Myocyte (in vitro differentiated cells): ENCODE measurements at regions not wholly inside any gene's neighbourhood (a gene's known extent, or its start where the extent isn't known, plus 50 kb on each side); places are given as distances from the start of the nearest gene placed in this dataset.
"Not testable (repeated sequence)": the region's sequence is repeated elsewhere in the genome, so short reads cannot be mapped to it uniquely, and the experiment has no call there.

Source experiments
- DNase-seq: peaks from one replicate; pipeline ENCODE4 v3.0.0-alpha.2; 2012; ENCODE audit warnings: low read depth

GRCh38 chr12:46982629-46983392, 96.6 kb upstream of the PCED1B start:
- no peak for DNase-seq

DNA sequence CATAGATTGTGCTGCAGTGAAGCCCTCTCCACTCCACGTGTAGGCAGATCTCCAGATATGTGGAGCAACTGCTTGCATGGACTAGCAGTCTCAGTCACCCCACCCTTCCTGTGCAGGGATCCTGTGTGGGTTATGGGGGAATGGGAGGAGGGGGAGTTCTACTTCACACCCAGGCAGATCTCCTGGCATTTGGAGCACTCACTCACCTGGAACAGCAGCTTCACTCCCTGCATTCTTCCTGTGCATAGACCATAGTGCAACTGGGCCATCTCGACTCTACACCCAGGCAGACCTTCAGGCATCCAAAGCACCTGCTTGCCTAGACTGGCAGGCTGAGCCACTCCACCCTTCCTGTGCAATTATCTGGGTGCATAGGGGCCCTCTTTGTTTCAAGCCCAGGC, 96.0 kb upstream of the PCED1B start:
- no peak for DNase-seq

DNA sequence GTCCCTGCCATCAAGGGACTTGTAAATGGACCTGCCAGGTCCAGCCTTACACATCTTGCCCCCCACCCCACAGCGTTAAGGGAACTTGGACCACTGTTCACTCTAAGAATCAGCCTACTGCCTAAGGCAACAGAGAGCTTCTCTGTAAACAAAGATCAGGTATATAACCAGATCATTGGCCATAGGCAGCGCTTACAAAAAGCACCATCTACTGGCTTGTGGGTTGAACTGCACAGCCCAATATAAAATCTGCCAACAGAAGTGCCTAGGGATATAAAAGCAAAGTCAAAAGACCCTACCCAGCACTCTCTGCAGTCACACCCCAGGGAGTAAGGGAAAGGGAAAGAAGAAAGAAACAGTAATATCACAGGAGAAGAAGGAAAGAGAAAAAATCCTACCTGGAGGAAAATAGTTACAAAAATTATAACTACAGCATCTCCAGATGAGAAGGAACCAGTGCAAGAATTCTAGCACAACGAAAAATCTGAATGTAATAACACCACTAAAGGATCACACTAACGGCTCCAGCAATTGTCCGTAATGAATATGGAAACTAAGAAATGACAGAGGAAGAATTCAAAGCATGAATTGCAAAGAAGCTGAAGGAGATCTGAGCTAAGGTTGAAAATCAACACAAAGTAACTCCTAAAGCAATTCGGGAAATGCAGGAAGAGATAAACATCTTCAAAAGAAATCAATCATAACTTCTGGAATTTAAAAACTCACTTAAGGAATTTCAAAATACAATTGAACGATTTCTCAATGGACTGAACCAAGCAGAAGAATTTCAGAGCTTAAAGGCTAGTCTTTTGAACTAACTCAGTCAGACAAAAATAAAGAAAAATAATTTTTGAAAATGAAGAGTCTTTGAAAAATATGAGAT, 95.2 kb upstream of the PCED1B start:
- peak; percentile 79 for DNase-seq

GRCh38 chr12:46985816-46986215, 93.6 kb upstream of the PCED1B start:
- no peak for DNase-seq

- not testable (repeated sequence) for DNase-seq
Measured at GRCh38 chr12:46988122-46988521, 91.3 kb upstream of the PCED1B start.

GRCh38 chr12:46990211-46990610, 89.2 kb upstream of the PCED1B start:
- peak; percentile 10 for DNase-seq

DNA sequence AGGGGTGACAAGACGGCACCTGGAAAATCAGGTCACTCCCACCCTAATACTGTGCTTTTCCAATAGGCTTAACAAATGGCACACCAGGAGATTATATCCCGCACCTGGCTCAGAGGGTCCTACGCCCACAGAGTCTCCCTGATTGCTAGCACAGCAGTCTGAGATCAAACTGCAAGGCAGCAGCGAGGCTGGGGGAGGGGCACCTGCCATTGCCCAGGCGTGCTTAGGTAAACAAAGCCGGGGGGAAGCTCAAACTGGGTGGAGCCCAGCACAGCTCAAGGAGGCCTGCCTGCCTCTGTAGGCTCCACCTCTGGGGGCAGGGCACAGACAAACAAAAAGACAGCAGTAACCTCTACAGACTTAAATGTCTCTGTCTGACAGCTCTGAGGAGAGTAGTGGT, 87.4 kb upstream of the PCED1B start:
- not testable (repeated sequence) for DNase-seq

GRCh38 chr12:46998811-46999368, 80.5 kb upstream of the PCED1B start:
- DNase-seq, result peak; percentile 62

- no peak for DNase-seq
Measured at GRCh38 chr12:47004634-47005033, 74.8 kb upstream of the PCED1B start.

GRCh38 chr12:47007048-47007447, 72.4 kb upstream of the PCED1B start:
- no peak for DNase-seq

DNA sequence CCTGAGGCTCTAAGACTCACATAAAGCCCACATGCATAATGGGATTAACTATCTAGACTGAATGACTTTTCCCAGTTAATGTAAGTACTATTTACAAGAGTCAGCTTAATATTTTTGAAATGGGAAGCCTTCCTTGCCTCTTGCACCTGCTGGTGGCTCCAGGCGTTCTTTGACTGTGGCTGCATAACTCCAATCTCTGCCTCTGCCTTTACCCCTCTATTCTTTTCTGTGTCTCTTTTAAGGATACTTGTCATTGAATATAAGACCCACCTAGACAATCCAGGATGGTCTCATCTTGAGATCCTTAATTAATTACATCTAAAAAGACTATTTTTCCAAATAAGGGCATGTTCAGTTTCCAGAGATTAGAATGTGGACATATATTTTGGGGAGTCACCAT, 66.9 kb upstream of the PCED1B start:
- no peak for DNase-seq

GRCh38 chr12:47014474-47014873, 64.9 kb upstream of the PCED1B start:
- peak; percentile 27 for DNase-seq

DNA sequence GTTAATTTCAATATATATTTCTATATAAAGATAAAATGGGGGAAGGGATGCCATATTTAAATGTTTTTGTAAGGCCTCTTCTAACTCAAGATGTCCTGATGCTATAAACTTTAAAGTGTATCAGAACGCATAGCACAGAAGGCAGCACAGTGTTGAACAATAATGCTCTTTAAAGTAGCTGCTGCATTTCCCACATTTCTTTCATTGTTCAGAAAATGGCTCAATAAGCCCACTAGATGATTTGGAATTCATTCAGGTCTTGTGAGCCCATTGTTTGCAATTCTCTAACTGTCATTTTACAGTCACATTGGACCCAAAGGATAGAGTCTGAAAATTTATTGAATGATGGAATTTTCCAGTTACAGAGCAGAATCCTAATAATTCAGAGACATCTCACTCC, 64.0 kb upstream of the PCED1B start:
- no peak for DNase-seq

DNA sequence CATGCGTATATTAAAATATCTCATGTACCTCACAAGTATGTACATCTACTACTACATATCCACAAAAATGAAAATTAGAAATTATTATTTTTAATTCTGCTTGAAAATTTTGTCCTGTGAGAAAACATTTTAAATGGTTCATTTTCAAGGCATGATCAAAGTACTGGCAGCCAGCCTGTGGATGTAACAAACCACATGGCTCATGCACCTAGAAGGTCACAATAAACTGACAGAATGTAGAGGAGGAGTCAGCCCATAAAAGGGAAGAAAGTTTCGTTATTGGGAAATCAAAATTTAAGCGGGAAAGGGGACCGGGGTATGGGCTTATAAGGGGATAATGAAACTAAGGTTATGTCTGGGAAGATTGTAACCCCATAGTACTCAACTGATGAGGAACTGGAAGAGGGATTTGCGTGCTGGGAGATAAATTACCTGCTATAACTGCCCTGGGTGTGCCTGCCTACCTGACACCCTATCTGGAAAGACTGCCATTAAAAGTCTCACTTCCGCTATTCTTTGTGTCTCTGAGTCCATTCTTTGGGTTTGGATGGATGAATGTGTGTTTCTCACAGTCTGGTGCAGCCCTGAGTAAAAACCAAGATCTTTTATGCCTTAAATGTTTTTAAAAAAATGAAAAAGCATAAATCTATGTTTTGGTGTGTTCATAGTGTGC, 62.2 kb upstream of the PCED1B start:
- no peak for DNase-seq

DNA sequence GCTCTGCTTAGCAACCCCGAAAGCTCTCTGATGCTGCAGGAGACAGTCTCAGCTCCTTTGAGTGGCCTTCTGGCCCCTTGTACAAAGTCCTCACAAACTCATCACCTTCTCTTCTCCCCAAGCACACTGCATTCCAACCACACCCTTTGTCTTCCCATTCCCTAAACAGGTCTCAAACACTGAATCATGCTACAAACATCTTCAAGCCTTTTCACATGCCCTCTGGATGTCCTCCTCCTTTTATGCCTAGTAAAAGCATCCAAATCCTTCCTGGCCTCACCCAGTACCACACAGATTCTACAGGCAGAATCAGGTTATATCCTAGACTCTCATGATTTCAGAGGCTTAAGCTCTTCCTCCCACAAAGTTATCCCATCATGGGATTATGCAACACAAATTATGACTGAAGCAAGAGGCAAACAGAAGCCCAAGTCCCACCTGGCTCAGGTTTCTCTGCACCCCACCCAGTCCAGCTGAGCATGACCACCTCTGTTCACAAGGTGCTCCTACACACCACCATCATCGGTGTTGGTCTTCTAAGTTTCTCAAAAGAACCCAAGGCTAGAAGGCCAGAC, 61.4 kb upstream of the PCED1B start:
- peak; percentile 53 for DNase-seq

GRCh38 chr12:47020211-47020821, 59.1 kb upstream of the PCED1B start:
- DNase-seq, result no peak

- DNase-seq, result peak; percentile 80
Measured at GRCh38 chr12:47021298-47021697, 58.1 kb upstream of the PCED1B start.

DNA sequence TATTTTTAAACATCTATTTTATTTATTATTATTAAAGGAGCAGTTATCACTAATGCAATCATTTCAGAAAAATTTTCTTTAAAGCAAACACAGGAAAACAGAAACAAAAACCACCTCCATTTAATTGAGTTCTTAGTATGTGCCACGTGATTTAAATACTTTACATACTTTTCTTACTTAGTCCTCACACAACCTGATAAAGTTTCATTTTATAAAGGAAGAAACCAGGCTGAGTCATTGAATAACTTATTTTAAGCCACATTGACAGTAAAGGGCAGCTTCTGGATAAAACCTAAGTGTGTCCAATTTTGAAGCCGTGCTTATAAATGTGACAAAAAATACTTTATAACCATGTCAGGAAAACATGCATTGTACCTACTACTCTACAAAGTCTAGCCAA, 57.1 kb upstream of the PCED1B start:
- DNase-seq, result peak; percentile 47

- DNase-seq, result no peak
Measured at GRCh38 chr12:47023311-47023710, 56.1 kb upstream of the PCED1B start.

- no peak for DNase-seq
Measured at GRCh38 chr12:47023953-47024352, 55.5 kb upstream of the PCED1B start.

GRCh38 chr12:47024463-47024862, 55.0 kb upstream of the PCED1B start:
- DNase-seq, result peak; percentile 35
